K562 (cell line): ENCODE measurements at regions not wholly inside any gene's neighbourhood (a gene's known extent, or its start where the extent isn't known, plus 50 kb on each side); places are given as distances from the start of the nearest gene placed in this dataset.

Source experiments
- CHD2 ChIP-seq: IDR thresholded peaks from 2 replicates; pipeline ENCODE4 v1.6.1; 2011; ENCODE audit warnings: low read depth, low read length
- DACH1 ChIP-seq: fragments of 450-650 bp; IDR thresholded peaks from 2 replicates; pipeline ENCODE4 v1.6.1; 2018; ENCODE audit not compliant: partially characterized antibody
- DIDO1 ChIP-seq: fragments of 450-650 bp; IDR thresholded peaks from 2 replicates; pipeline ENCODE4 v1.6.1; 2016; ENCODE audit warnings: low read depth, missing biosample characterization, missing genetic modification characterization
- FOXP1 ChIP-seq: sonication (generic); formaldehyde crosslinking; IDR thresholded peaks from 2 replicates; pipeline ENCODE4 v1.8.0; 2022; ENCODE audit warnings: mild to moderate bottlenecking, missing genetic modification reagents
- KAT7 ChIP-seq: sonication (generic); formaldehyde crosslinking; IDR thresholded peaks from 2 replicates; pipeline ENCODE4 v1.8.0; 2022; ENCODE audit warnings: missing genetic modification reagents, mild to moderate bottlenecking, borderline replicate concordance
- KLF6 ChIP-seq: fragments of 250-450 bp; sonication (Bioruptor Pico); IDR thresholded peaks from 2 replicates; pipeline ENCODE4 v1.4.0; 2020; ENCODE audit warnings: mild to moderate bottlenecking, moderate library complexity, borderline replicate concordance
- NR2F6 ChIP-seq: fragments of 450-650 bp; formaldehyde crosslinking; IDR thresholded peaks from 2 replicates; pipeline ENCODE4 v1.4.0; 2020; ENCODE audit warnings: mild to moderate bottlenecking
- PBX2 ChIP-seq, 2 experiments: IDR thresholded peaks in 1 of 2; conservative IDR thresholded peaks in 1 of 2; 2 replicates each; pipeline ENCODE4 v1.6.1; 2016; ENCODE audit warnings: low read depth in 2 of 2, mild to moderate bottlenecking in 1 of 2, missing compliant biosample characterization in 1 of 2, missing genetic modification characterization in 1 of 2, moderate library complexity in 1 of 2
- PTBP1 ChIP-seq: fragments of 200-400 bp; formaldehyde crosslinking; IDR thresholded peaks from 2 replicates; pipeline ENCODE4 v1.6.1; 2017; ENCODE audit warnings: low read depth, low read length
- RCOR1 ChIP-seq, 2 experiments: IDR thresholded peaks; 2 replicates each; pipeline ENCODE4 v1.6.1; 2012; ENCODE audit warnings: low read depth in 2 of 2, low read length in 2 of 2, borderline replicate concordance in 1 of 2, improper control_type of control experiment in 1 of 2
- SNAPC5 ChIP-seq: fragments of 250-450 bp; sonication (Bioruptor Pico); IDR thresholded peaks from 2 replicates; pipeline ENCODE4 v1.8.0; 2021; ENCODE audit warnings: moderate library complexity, mild to moderate bottlenecking, inconsistent platforms
- ZKSCAN8 ChIP-seq: fragments of 200-800 bp; sonication (Bioruptor generic); IDR thresholded peaks from 2 replicates; pipeline ENCODE4 v1.6.1; 2016; ENCODE audit warnings: missing genetic modification characterization, missing compliant biosample characterization
- ZNF197 ChIP-seq: fragments of 200-800 bp; sonication (Bioruptor generic); IDR thresholded peaks from 2 replicates; pipeline ENCODE4 v1.6.1; 2016; ENCODE audit warnings: low read depth, missing genetic modification characterization, missing compliant biosample characterization
- TF ChIP-seq, protein P1 (sequence below): sonication (generic); formaldehyde crosslinking; IDR thresholded peaks from 2 replicates; pipeline ENCODE4 v1.8.0; 2022; ENCODE audit warnings: mild to moderate bottlenecking, missing genetic modification reagents, borderline replicate concordance
- TF ChIP-seq, protein P2 (sequence below): fragments of 450-650 bp; conservative IDR thresholded peaks from 2 replicates; pipeline ENCODE4 v1.6.1; 2016; ENCODE audit warnings: missing genetic modification characterization, low read depth, mild to moderate bottlenecking, missing compliant biosample characterization, moderate library complexity
- TF ChIP-seq, protein P3 (sequence below): fragments of 450-650 bp; IDR thresholded peaks from 2 replicates; pipeline ENCODE4 v1.6.1; 2017; ENCODE audit warnings: antibody characterized with exemption, mild to moderate bottlenecking

- TF ChIP-seq, protein P1, sequence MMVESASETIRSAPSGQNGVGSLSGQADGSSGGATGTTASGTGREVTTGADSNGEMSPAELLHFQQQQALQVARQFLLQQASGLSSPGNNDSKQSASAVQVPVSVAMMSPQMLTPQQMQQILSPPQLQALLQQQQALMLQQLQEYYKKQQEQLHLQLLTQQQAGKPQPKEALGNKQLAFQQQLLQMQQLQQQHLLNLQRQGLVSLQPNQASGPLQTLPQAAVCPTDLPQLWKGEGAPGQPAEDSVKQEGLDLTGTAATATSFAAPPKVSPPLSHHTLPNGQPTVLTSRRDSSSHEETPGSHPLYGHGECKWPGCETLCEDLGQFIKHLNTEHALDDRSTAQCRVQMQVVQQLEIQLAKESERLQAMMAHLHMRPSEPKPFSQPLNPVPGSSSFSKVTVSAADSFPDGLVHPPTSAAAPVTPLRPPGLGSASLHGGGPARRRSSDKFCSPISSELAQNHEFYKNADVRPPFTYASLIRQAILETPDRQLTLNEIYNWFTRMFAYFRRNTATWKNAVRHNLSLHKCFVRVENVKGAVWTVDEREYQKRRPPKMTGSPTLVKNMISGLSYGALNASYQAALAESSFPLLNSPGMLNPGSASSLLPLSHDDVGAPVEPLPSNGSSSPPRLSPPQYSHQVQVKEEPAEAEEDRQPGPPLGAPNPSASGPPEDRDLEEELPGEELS (CRISPR knock-in tag): no peak
- TF ChIP-seq, protein P2, sequence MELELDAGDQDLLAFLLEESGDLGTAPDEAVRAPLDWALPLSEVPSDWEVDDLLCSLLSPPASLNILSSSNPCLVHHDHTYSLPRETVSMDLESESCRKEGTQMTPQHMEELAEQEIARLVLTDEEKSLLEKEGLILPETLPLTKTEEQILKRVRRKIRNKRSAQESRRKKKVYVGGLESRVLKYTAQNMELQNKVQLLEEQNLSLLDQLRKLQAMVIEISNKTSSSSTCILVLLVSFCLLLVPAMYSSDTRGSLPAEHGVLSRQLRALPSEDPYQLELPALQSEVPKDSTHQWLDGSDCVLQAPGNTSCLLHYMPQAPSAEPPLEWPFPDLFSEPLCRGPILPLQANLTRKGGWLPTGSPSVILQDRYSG (tag): peak; percentile 94
- TF ChIP-seq FOXP1 (no peak), NR2F6 (CRISPR knock-in tag) (0 out of 2 replicates have a peak, but pooled peaks have one; percentile 48), CHD2 (no peak), PTBP1 (no peak), DIDO1 (tag) (no peak), ZKSCAN8 (CRISPR knock-in tag) (peak; percentile 33; the same call in 1 of the 2 replicates), RCOR1 (IDR thresholded peaks at IDR 0.05; ENCODE audit: borderline replicate concordance in 1 of 2, low read depth in 2 of 2, low read length in 2 of 2) (no peak), KAT7 (CRISPR knock-in tag) (no peak), PBX2 (CRISPR knock-in tag; IDR thresholded peaks at IDR 0.05; ENCODE audit: low read depth) (no peak), PBX2 (tag; conservative IDR thresholded peaks at IDR 0.05; ENCODE audit: low read depth) (peak; percentile 37; the same call in 1 of the 2 replicates), ZNF197 (0 out of 2 replicates have a peak, but pooled peaks have one; percentile 55), SNAPC5 (CRISPR knock-in tag) (0 out of 2 replicates have a peak, but pooled peaks have one; percentile 52), KLF6 (peak; percentile 68; the same call in 1 of the 2 replicates), DACH1 (no peak)
- TF ChIP-seq, protein P3, sequence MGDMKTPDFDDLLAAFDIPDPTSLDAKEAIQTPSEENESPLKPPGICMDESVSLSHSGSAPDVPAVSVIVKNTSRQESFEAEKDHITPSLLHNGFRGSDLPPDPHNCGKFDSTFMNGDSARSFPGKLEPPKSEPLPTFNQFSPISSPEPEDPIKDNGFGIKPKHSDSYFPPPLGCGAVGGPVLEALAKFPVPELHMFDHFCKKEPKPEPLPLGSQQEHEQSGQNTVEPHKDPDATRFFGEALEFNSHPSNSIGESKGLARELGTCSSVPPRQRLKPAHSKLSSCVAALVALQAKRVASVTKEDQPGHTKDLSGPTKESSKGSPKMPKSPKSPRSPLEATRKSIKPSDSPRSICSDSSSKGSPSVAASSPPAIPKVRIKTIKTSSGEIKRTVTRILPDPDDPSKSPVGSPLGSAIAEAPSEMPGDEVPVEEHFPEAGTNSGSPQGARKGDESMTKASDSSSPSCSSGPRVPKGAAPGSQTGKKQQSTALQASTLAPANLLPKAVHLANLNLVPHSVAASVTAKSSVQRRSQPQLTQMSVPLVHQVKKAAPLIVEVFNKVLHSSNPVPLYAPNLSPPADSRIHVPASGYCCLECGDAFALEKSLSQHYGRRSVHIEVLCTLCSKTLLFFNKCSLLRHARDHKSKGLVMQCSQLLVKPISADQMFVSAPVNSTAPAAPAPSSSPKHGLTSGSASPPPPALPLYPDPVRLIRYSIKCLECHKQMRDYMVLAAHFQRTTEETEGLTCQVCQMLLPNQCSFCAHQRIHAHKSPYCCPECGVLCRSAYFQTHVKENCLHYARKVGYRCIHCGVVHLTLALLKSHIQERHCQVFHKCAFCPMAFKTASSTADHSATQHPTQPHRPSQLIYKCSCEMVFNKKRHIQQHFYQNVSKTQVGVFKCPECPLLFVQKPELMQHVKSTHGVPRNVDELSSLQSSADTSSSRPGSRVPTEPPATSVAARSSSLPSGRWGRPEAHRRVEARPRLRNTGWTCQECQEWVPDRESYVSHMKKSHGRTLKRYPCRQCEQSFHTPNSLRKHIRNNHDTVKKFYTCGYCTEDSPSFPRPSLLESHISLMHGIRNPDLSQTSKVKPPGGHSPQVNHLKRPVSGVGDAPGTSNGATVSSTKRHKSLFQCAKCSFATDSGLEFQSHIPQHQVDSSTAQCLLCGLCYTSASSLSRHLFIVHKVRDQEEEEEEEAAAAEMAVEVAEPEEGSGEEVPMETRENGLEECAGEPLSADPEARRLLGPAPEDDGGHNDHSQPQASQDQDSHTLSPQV: peak; percentile 99
Measured at GRCh38 chr6:27059621-27060425, 187.7 kb upstream of the PRSS16 start (continued).
